GM23248 (cell line): ENCODE measurements at regions not wholly inside any gene's neighbourhood (a gene's known extent, or its start where the extent isn't known, plus 50 kb on each side); places are given as distances from the start of the nearest gene placed in this dataset.

Experiments
- DNase-seq: peaks from one replicate; pipeline ENCODE4 v3.0.0-alpha.2; 2015
- H2AFZ ChIP-seq: fragments of 200-600 bp; sonication (generic); 2 replicates; pipeline ENCODE4 v1.6.1; 2016; ENCODE audit warnings: antibody characterized with exemption
- H3F3A ChIP-seq: fragments of 200-600 bp; sonication (generic); 2 replicates; pipeline ENCODE4 v1.6.1; 2016; ENCODE audit warnings: mild to moderate bottlenecking, antibody characterized with exemption, mixed run types; ENCODE audit not compliant: insufficient read depth
- H3K27ac ChIP-seq: fragments of 200-600 bp; sonication (generic); 2 replicates; pipeline ENCODE4 v1.5.1; 2016; ENCODE audit warnings: mild to moderate bottlenecking
- H3K27me3 ChIP-seq: fragments of 200-600 bp; sonication (generic); replicated peaks from 2 replicates; pipeline ENCODE4 v1.6.1; 2016; ENCODE audit warnings: mild to moderate bottlenecking; ENCODE audit not compliant: insufficient read depth
- H3K36me3 ChIP-seq: fragments of 200-600 bp; sonication (generic); 2 replicates; pipeline ENCODE4 v1.6.1; 2016; ENCODE audit warnings: low read depth, mild to moderate bottlenecking
- H3K4me1 ChIP-seq: fragments of 200-600 bp; sonication (generic); 2 replicates; pipeline ENCODE4 v1.6.1; 2016; ENCODE audit warnings: mild to moderate bottlenecking; ENCODE audit not compliant: insufficient read depth
- H3K4me2 ChIP-seq: fragments of 200-600 bp; sonication (generic); one replicate; pipeline ENCODE4 v1.6.1; 2016; ENCODE audit warnings: mild to moderate bottlenecking; ENCODE audit not compliant: unreplicated experiment
- H3K4me3 ChIP-seq: fragments of 200-600 bp; sonication (generic); 2 replicates; pipeline ENCODE4 v1.5.1; 2016; ENCODE audit warnings: mild to moderate bottlenecking
- H3K79me2 ChIP-seq: fragments of 200-600 bp; sonication (generic); 2 replicates; pipeline ENCODE4 v1.6.1; 2016; ENCODE audit warnings: mild to moderate bottlenecking; ENCODE audit not compliant: insufficient read depth
- H3K9ac ChIP-seq: fragments of 200-600 bp; sonication (generic); 2 replicates; pipeline ENCODE4 v1.6.1; 2016; ENCODE audit warnings: mild to moderate bottlenecking
- H3K9me2 ChIP-seq: fragments of 200-600 bp; sonication (generic); 2 replicates; pipeline ENCODE4 v1.6.1; 2016; ENCODE audit warnings: mixed run types, mild to moderate bottlenecking, moderate library complexity; ENCODE audit not compliant: insufficient read depth
- H3K9me3 ChIP-seq: fragments of 200-600 bp; sonication (generic); one replicate; pipeline ENCODE4 v1.6.1; 2017; ENCODE audit warnings: low read depth
- H4K20me1 ChIP-seq: fragments of 200-600 bp; sonication (generic); 2 replicates; pipeline ENCODE4 v1.6.0; 2016; ENCODE audit not compliant: insufficient read depth
- EZH2 ChIP-seq: fragments of 200-600 bp; sonication (generic); IDR thresholded peaks from 2 replicates; pipeline ENCODE4 v1.6.1; 2018; ENCODE audit warnings: antibody characterized with exemption, mild to moderate bottlenecking; ENCODE audit not compliant: insufficient read depth, poor library complexity, severe bottlenecking
- EZH2phosphoT487 ChIP-seq: fragments of 200-600 bp; sonication (generic); IDR thresholded peaks from 2 replicates; pipeline ENCODE4 v1.6.1; 2018; ENCODE audit warnings: antibody characterized with exemption, moderate library complexity, mild to moderate bottlenecking, low read depth; ENCODE audit not compliant: insufficient read depth
- WGBS, 2 experiments: methylation state at CpG; one replicate each; pipeline ENCODE4 v1.1.6; 2015 to 2017; ENCODE audit warnings: low lambda C conversion rate in 2 of 2, low coverage in 1 of 2; ENCODE audit errors: missing lambda C conversion rate in 2 of 2; 5-methylcytosine and 5-hydroxymethylcytosine counted together
- in situ Hi-C: fragments of 300-500 bp; cut with MboI; formaldehyde crosslinking; loops from 2 replicates; pipeline ENCODE4 v1.15.0; 2020

DNA sequence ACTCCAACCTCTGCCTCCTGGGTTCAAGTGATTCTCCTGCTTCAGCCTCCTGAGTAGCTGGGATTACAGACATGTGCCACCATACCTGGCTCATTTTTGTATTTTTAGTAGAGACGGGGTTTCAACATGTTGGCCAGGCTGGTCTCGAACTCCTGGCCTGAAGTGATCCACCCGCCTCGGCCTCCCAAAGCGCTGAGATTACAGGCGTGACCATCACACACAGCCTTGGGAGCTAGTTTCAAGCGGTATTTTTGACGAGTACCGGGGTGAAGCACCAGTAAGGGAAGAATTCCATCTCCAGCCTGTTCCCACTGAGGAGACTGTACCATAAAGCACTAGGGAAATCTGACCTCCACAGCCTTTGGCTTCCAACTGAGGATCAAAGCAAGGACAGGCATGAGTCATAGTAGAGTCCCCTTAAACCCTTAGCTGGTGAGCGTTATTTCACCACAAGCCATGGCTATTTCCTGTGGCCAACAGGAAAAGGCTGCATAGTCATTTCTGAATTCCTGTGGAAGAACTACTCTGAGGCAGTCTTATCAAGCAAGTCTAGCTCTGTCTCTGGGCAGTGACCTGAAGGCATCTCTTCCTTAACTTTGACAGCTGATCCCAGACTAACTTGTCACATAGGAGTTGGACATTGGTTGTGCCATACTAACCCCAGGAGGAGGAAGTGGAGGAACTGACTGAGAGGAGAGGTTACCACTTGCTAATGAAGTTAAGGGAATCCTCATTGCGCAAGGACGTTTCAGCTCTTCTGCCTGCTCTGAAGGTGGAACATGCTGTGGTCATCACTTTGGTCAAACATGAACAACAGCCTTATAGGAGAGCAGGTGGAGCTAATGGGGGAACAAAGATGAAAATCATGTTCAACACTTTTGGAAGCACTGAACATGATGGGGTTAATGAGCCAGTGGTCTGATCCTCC, 85.8 kb upstream of the DMRT1 start:
- Histone ChIP-seq H3K27ac (peak overlapping the region; percentile 75), H3K27me3 (no peaks in the 10 kb centered on the region), H3F3A (peaks cover 32% of the 10 kb centered on the region), H3K4me2 (peak overlapping the region; percentile 57), H3K4me1 (peaks cover 29% of the 10 kb centered on the region), H3K9ac (peak overlapping the region; percentile 36), H3K36me3 (no peaks in the 10 kb centered on the region), H3K79me2 (no peaks in the 10 kb centered on the region), H3K4me3 (no peak overlapping the region), H4K20me1 (no peaks in the 10 kb centered on the region), H3K9me2 (no peaks in the 10 kb centered on the region), H2AFZ (peak overlapping the region; percentile 41; the same call in 1 of the 2 replicates), H3K9me3 (no peaks in the 10 kb centered on the region)
- in situ Hi-C loops = no loop called here
- TF ChIP-seq EZH2 = no peak
- TF ChIP-seq EZH2phosphoT487 = no peak
- peak; percentile 89 for DNase-seq
- 76 to 81% methylated on average over 9 to 12 of the region's 12 CpGs for WGBS, 2 experiments

DNA sequence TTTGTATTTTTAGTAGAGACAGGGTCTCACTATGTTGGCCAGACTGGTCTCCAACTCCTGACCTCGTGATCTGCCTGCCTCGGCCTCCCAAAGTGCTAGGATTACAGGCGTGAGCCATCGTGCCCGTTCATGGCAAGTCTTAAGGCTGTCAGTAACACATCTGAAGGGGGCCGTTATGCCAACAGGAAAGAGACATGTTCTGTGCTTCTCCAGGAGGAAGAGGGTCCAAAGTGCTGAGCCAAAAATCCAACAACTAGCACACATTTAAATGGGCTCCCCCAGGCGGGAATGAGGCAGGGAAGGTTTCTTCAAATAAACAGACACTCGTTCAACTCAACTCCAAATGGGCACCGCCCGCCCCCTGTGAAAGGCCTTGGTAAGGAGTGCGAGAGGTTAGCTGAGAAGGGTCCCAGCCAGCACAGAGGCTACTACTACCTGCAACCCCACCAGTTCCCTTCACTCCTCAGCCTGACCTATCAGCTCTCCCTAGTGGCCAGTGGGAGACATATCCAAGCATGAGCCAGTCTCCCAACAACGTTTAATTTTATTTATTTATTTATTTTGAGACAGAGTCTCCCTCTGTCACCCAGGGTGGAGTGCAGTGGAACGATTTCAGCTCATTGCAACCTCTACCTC, 84.1 kb upstream of the DMRT1 start:
- Histone ChIP-seq H3K27ac (no peak overlapping the region), H3K4me2 (no peak overlapping the region), H3K4me3 (no peak overlapping the region), H3F3A (peaks cover 18% of the 10 kb centered on the region), H3K79me2 (no peaks in the 10 kb centered on the region), H4K20me1 (no peaks in the 10 kb centered on the region), H3K4me1 (peaks cover 16% of the 10 kb centered on the region), H3K36me3 (no peaks in the 10 kb centered on the region), H3K9me3 (no peaks in the 10 kb centered on the region), H3K9me2 (no peaks in the 10 kb centered on the region), H3K9ac (no peak overlapping the region), H3K27me3 (no peaks in the 10 kb centered on the region), H2AFZ (no peak overlapping the region)
- no peak for TF ChIP-seq EZH2phosphoT487
- no peak for TF ChIP-seq EZH2
- in situ Hi-C loops = no loop called here
- DNase-seq = peak; percentile 77
- WGBS, 2 experiments = 62 to 64% methylated on average over 13 of the region's 13 CpGs

- Histone ChIP-seq H3K36me3 (no peaks in the 10 kb centered on the region), H3K4me1 (peaks cover 9% of the 10 kb centered on the region), H3K9ac (no peak overlapping the region), H4K20me1 (no peaks in the 10 kb centered on the region), H3F3A (peaks cover 10% of the 10 kb centered on the region), H3K4me3 (no peak overlapping the region), H3K27ac (no peak overlapping the region), H3K4me2 (no peak overlapping the region), H3K9me3 (no peaks in the 10 kb centered on the region), H3K79me2 (no peaks in the 10 kb centered on the region), H3K27me3 (no peaks in the 10 kb centered on the region), H3K9me2 (no peaks in the 10 kb centered on the region), H2AFZ (no peak overlapping the region)
- in situ Hi-C loops = no loop called here
- WGBS, 2 experiments = 74 to 79% methylated on average over 5 of the region's 5 CpGs
- TF ChIP-seq EZH2phosphoT487 (no peak), EZH2 (no peak)
- DNase-seq = no peak
These were observed 83.4 kb upstream of the DMRT1 start for GRCh38 chr9:758146-758545.

DNA sequence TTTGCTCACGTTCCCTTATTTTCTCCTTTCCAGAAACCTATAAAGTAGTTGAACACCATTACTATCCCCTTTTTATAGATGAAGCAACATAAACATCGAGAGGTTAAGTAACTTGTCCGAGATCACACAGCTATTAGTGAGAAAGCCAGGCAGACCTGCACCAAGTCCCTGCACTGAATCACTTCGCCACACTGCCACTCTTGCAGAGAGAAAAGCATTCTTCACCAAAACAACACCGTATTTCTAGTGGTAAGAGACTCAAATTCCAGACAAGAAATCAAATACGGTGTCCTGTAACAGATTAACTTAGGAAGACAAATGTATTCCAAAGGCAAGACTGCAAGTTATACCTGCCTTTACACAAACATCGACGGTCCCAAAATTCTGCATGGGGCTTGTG, 82.0 kb upstream of the DMRT1 start:
- Histone ChIP-seq H2AFZ (no peak overlapping the region), H3K4me1 (peaks cover 9% of the 10 kb centered on the region), H3K79me2 (no peaks in the 10 kb centered on the region), H3K9me2 (no peaks in the 10 kb centered on the region), H3K4me3 (no peak overlapping the region), H3K27ac (no peak overlapping the region), H3K27me3 (no peaks in the 10 kb centered on the region), H3K36me3 (no peaks in the 10 kb centered on the region), H4K20me1 (no peaks in the 10 kb centered on the region), H3K4me2 (no peak overlapping the region), H3K9ac (no peak overlapping the region), H3F3A (peaks cover 10% of the 10 kb centered on the region), H3K9me3 (no peaks in the 10 kb centered on the region)
- no peak for DNase-seq
- WGBS, 2 experiments = 80 to 82% methylated on average over 8 of the region's 8 CpGs
- in situ Hi-C loops = no loop called here
- TF ChIP-seq EZH2phosphoT487 = no peak
- no peak for TF ChIP-seq EZH2
